Lower lobe of right lung (tissue), 2 donors: ENCODE measurements at regions not wholly inside any gene's neighbourhood (a gene's known extent, or its start where the extent isn't known, plus 50 kb on each side); places are given as distances from the start of the nearest gene placed in this dataset.

ENCODE experiments used
- ATAC-seq, 2 donors: fragments of 200-7000 bp; cut with Tn5 transposase; one replicate each; pipeline ENCODE4 v1.9.1; 2020 to 2022; ENCODE audit warnings: mild to moderate bottlenecking in 2 of 2, moderate library complexity in 2 of 2
- DNase-seq: peaks from one replicate; pipeline ENCODE4 v3.0.0-alpha.2; 2020
- H3K27ac ChIP-seq: fragments of 200-600 bp; one replicate; pipeline ENCODE4 v1.8.0; 2022
- H3K27me3 ChIP-seq: fragments of 200-600 bp; one replicate; pipeline ENCODE4 v1.8.0; 2022; ENCODE audit warnings: low read depth
- H3K36me3 ChIP-seq: fragments of 200-600 bp; one replicate; pipeline ENCODE4 v1.8.0; 2022; ENCODE audit warnings: mild to moderate bottlenecking
- H3K4me1 ChIP-seq: fragments of 200-600 bp; one replicate; pipeline ENCODE4 v1.8.0; 2022
- H3K4me3 ChIP-seq: fragments of 200-600 bp; one replicate; pipeline ENCODE4 v1.8.0; 2022; ENCODE audit warnings: mild to moderate bottlenecking
- H3K9me3 ChIP-seq: fragments of 200-600 bp; one replicate; pipeline ENCODE4 v1.8.0; 2022
- CTCF ChIP-seq: fragments of 200-600 bp; IDR thresholded peaks from one replicate; pipeline ENCODE4 v1.8.0; 2022; ENCODE audit warnings: antibody characterized with exemption, mild to moderate bottlenecking
- intact Hi-C: fragments of 100-400 bp; cut with DNase I; formaldehyde crosslinking; loops from one replicate; pipeline ENCODE4 v1.11.0; 2022
- donor health status: DM: no; HTN: yes; CAD: no; lungs with severe emphysema.

- Histone ChIP-seq H3K4me1 (no peaks in the 10 kb centered on the region), H3K4me3 (no peak overlapping the region), H3K36me3 (no peaks in the 10 kb centered on the region), H3K9me3 (no peaks in the 10 kb centered on the region), H3K27ac (no peak overlapping the region), H3K27me3 (no peaks in the 10 kb centered on the region)
- intact Hi-C loops, result no loop called here
- TF ChIP-seq CTCF, result no peak
- no peak for DNase-seq
- ATAC-seq, result no peak
These were observed 369.8 kb downstream of the EMP1 start for GRCh38 chr12:13566292-13566691.

GRCh38 chr12:13564266-13564810 lies 367.8 kb downstream of the EMP1 start:
- H3K4me3 ChIP-seq, result no peak overlapping the region
- no peak for TF ChIP-seq CTCF
- intact Hi-C loops, result no loop called here

DNA sequence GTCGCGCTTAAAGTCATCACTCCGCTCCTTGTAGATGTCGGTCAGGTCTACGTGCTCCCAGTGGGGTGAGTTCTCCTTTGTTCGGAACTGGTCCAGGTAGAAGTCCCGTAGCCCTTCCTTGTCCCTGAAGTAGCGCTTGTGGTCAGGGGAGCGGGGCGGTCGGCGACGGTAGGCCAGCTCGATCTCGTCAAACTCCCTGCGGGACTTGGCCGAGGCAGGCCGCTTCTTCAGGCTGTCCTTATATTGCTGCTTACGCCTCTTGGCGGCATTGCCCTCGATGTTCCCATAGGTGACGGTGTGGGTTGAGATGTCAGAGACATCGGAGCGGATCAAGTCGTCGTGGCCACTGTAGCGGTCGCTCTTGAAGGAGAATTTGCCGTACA lies 367.2 kb downstream of the EMP1 start:
- H3K27ac ChIP-seq, result no peak overlapping the region
- TF ChIP-seq CTCF, result no peak
- H3K4me3 ChIP-seq, result no peak overlapping the region
- ATAC-seq (no peak), DNase-seq (no peak)
- intact Hi-C loops, result no loop called here
- H3K9me3 ChIP-seq, result no peaks in the 10 kb centered on the region
- H3K4me1 ChIP-seq, result no peaks in the 10 kb centered on the region
- no peaks in the 10 kb centered on the region for H3K27me3 ChIP-seq
- H3K36me3 ChIP-seq, result no peaks in the 10 kb centered on the region

More at GRCh38 chr12:13564266-13564810, 367.8 kb downstream of the EMP1 start:
- no peaks in the 10 kb centered on the region for H3K27me3 ChIP-seq
- no peaks in the 10 kb centered on the region for H3K36me3 ChIP-seq
- ATAC-seq (no peak), DNase-seq (no peak)
- H3K4me1 ChIP-seq, result no peaks in the 10 kb centered on the region
- no peaks in the 10 kb centered on the region for H3K9me3 ChIP-seq
- H3K27ac ChIP-seq, result no peak overlapping the region

- ATAC-seq (peak in 1 of 2 donors; percentile 31), DNase-seq (peak; percentile 43)
- H3K27ac ChIP-seq, result no peak overlapping the region
- no peak overlapping the region for H3K4me3 ChIP-seq
- intact Hi-C loops, result no loop called here
- no peaks in the 10 kb centered on the region for H3K4me1 ChIP-seq
- no peaks in the 10 kb centered on the region for H3K27me3 ChIP-seq
- no peaks in the 10 kb centered on the region for H3K36me3 ChIP-seq
- H3K9me3 ChIP-seq, result no peaks in the 10 kb centered on the region
- TF ChIP-seq CTCF, result no peak
These were observed 366.6 kb downstream of the EMP1 start for GRCh38 chr12:13562915-13563742.

DNA sequence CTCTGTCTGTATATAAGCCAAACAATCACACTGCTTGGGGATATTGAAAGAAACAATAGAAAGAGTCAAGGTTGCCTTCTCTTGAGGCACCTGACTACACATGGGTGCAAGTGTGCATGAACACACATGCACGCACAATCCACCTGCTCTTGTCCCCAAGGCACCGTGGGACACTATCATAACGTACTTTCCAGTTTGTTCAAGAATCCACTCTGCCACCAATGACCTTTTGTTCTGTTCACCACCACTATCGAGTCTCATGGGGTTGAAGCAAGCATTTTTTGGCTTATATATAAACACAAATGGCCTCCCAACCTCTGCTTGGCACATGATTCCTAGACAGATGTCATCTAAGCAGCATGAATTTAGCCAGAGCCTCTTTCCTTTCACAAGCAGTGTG lies 365.4 kb downstream of the EMP1 start:
- intact Hi-C loops, result no loop called here
- H3K4me3 ChIP-seq, result no peak overlapping the region
- no peaks in the 10 kb centered on the region for H3K4me1 ChIP-seq
- H3K36me3 ChIP-seq, result no peaks in the 10 kb centered on the region
- H3K9me3 ChIP-seq, result no peaks in the 10 kb centered on the region
- DNase-seq (no peak), ATAC-seq (no peak)
- H3K27me3 ChIP-seq, result no peaks in the 10 kb centered on the region
- no peak for TF ChIP-seq CTCF
- H3K27ac ChIP-seq, result no peak overlapping the region
